NCI-H526 treated with DMSO at 0.1 percent for 48 hours (cell line): ENCODE measurements at regions not wholly inside any gene's neighbourhood (a gene's known extent, or its start where the extent isn't known, plus 50 kb on each side); places are given as distances from the start of the nearest gene placed in this dataset.
"Not testable (repeated sequence)": the region's sequence is repeated elsewhere in the genome, so short reads cannot be mapped to it uniquely, and the experiment has no call there.

ENCODE experiments used
- DNase-seq: peaks from one replicate; lab custom pipeline; 2025; lab: John Stamatoyannopoulos, UW

DNA sequence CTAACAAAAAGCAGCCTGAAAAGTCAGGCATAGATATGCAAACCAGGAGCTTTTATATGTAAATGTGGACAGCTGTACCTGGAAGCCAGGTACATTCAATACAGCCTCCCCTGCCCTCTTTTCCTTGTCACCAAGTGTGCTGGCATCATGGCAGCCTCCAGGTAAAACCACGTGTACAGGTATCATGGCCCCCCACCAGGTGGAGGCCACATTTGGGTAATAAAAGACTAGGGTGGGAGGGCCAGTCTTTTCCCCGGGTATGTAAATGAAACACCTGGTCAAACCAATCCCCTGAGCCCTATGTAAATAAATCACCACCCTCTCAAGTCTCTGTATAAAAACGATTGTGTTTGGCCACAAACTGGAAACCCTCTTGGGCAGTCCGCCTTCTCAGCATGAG, 226.4 kb upstream of the GOT2 start:
- peak; percentile 62 for DNase-seq

DNA sequence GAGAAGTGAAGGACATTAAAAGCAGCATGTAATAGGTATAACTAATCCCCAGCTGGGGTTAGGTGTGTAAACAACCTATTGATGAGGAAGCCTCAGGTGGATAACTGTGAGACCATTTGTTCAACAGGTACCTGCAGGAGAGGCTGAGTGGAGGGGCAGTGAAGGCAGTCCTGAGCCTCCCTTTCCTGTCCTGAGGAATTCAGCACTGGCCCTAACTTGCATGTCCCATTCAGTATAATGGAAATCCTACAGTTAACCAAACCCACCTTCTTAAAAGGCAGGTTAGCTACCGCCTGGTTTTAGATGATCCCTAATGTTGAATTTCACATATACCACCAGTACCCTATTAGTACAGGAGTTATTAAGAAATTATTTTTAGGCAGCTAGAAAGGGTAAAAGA, 225.9 kb upstream of the GOT2 start:
- peak; percentile 30 for DNase-seq

DNA sequence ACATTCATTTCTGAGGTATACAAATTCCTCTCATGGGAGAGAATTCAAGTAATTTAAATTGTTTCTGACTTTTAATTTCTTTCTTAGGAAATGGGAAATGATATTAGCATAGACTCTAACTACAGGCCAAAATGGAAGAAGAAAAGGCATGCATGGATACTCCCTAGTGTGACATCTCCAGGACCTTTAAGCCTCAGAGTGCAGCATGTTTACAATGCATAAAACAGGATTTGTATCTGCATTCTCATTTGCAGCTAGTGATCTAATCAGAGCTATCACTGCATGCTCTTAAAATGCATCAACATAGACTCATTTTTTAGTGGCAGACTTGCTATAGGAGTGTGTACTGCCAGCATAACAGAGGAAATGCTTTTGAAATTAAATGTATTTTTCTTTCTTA, 224.6 kb upstream of the GOT2 start:
- no peak for DNase-seq

DNA sequence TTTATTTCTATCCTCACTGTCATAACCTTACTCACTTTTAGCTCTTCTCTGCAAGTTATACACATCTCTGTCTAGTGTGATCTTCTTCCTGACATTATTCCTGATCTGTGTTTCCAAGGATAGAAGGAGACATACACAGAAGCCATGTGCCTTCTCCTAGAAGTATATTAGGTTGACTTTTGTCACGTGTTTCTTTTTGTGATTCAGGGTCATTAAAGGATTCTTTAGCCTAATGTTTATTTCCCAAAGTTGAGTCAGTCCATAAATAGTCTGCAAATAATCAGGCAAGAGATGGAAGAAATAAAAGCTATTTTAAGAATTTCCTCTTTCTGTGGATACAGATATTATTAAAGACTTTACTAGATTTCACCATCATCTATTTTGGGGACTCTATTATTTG, 214.1 kb upstream of the GOT2 start:
- DNase-seq, result no peak

DNA sequence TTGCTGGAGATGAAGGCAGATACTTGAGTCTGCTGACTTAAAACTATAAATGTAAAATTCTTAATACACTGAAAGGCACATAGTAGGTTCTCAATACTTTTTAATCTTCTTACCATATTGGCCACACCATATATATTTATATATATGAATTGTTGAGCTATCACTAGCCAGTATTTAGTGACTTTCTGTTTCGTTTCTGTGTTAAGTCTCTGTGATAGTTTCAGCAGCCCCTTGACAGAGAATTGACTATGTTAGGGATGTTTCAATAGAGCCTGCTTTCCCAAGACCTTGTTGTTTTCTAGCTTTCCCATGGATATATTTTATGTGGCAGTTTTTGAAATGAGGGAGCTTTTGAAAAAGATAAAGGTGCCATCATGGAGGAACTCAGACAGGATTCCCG, 206.5 kb upstream of the GOT2 start:
- DNase-seq, result no peak

DNA sequence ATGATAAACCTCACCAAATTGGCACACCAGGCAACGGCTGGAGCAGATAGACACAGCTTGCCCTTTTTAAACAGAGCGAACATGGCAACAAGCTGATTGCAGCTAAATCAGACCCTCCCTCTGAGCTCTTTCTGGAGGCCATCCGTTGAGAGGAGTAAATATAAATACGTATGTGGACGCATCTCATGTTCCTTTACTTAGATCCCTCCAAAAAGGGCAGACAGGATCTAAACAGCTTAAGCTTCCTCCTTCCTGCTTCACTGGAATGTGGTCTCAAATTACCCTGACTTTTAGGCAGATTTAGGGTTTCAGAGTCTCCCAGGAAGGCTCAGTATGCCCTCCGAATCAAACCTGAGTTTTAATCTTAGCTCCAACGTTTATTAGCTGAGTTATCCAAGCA, 204.7 kb upstream of the GOT2 start:
- no peak for DNase-seq

DNA sequence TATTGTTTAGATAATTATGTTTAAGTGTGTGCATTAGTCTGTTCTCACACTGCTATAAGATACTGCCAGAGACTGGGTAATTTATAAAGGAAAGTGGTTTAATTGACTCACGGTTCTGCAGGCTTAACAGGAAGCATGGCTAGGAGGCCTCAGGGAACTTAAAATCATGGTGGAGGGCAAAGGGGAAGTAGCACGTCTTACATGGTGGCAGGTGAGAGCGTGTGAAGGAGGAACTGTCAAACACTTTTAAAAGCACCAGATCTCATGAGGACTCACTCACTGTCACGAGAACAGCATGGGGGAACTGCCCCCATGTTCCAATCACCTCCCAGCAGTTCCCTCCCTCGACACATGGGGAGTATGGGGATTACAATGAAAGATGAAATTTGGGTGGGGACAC, 203.5 kb upstream of the GOT2 start:
- no peak for DNase-seq

DNA sequence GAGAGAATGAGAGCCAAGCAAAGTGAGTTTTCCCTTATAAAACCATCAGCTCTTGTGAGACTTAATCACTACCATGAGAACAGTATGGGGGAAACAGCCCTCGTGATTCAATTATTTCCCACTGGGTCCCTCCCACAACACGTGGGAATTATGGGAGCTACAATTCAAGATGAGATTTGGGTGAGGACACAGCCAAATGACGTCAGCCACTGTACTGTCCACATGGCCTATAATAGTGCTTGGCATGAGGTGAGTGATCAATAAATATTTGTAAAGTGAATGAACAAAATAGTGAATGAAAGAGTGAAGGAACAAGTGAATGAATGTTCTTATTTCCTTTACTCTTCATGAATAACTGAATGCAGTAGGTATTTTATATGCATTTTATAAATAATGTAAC, 199.1 kb upstream of the GOT2 start:
- DNase-seq, result no peak

DNA sequence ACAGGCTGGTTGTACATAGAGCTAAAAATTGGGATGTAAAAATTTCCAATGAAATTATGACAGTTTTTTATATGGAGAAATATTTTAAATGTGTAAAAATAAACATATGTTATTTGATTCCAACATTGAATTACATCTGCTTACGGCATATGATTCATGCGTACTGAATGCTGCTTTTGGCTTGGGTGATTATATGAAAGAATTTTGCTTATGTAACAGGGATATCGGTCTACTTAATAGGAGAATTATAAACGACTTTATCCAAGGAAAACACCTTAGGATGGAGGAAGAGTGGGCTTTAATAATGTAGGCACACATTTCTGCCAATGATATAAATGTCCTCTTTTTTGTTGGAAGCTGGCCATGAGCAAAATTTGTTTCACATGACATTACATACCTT, 197.3 kb upstream of the GOT2 start:
- no peak for DNase-seq

DNA sequence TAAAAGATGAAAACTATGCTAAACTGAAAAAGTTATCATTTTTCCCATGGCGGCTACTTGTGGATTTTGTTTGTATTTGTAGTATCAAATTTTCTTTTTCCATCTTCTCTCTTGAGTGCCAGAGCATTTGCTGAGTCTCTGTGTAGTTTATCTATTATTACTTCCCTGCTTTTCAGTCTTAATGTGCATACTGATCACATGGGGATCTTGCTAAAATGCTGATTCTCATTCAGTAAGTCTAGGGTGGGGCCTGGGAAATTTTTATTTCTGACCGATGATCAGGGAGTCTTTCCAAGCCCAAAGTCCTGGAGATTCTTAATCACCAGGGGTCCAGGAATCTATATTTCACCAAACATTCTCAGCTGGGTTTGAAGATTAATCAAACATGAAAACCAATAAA, 189.0 kb upstream of the GOT2 start:
- DNase-seq, result no peak

DNA sequence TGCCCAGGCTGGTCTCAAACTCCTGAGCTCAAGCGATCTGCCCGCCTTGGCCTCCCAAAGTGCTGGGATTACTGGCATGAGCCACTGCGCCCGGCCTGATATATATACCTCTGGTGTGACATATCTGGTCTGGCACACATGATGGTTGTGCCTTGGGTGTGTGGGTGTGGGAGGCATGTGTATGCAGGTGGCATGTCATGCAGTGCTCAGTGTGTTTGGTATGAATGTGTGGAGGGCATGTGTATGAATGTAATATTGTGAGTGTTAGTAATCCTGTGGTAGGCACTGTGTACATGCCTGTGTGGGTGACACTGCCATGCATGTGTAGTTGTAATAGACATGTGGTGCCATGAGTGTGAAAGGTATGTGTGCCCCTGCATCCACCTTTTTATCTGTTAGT, 179.3 kb upstream of the GOT2 start:
- no peak for DNase-seq

DNA sequence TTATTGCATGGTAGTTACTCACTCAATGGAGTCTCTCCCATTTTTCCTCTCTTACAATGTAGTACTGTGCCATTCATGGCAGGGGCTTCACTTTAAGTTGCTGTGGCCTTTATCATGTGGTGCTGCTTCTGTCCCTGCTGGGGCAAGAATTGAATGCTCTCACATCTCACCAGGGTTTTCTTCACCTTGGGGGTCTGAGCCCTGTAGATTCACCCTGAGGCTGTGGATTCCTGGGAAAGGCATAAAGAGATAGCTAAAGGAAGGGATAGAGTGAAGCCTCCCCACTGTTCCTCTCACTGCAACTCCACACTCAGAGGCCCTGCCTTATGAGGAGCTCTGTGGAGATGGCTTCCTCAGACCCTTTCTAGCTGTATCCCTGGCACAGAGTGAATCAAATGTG, 178.5 kb upstream of the GOT2 start:
- DNase-seq, result no peak

DNA sequence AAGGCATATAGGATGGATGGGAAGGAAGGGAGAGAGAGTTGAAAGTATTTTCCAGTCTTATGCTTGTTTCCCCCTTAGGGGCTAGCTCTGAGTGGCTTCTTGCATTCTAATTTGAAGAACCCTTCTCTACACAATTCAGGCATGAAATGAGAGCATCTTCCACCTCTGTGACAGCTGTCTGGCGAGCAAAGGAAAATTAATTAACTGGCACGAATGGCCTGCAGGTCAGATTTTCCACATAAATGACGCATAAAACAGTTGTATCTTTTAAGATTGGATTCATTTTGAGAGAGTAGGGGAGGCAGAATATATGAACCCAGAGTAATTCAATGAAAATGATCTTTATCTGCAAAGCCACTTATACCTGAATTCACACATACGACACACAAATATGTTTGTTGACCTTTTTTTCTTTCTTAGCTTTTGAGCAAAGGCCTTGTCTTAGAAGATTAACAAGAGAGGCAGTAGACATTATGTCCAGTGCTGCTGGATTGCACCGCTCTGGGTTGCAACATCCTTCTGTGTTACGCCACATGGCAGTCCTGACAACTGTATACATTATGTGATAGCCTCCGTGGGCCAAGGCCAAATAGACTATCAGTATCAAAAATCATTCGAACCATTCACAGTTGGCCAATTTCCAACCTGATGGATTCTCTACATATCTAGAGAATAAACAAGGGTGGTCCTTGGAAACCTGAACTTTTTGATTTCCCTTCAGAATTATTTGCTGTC, 173.0 kb upstream of the GOT2 start:
- DNase-seq, result no peak

DNA sequence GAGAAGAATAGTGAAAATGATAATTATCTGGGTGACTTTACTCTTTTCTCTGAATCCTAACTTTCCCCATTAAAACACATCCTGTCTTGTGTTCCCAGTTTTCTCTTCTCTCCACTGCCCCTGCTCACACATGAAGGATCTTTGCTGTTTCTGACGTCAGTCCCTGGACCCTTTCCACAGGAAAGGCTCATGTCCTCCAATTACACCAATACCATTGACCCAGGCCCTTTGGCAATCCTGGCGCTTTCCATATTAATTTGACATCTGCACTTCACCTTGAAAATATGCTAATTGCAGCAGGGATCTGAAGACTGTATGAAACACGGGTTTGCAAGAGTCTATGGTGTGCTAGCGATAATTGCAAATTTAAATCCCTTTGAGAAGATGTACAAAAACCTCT, 170.2 kb upstream of the GOT2 start:
- DNase-seq, result no peak

DNA sequence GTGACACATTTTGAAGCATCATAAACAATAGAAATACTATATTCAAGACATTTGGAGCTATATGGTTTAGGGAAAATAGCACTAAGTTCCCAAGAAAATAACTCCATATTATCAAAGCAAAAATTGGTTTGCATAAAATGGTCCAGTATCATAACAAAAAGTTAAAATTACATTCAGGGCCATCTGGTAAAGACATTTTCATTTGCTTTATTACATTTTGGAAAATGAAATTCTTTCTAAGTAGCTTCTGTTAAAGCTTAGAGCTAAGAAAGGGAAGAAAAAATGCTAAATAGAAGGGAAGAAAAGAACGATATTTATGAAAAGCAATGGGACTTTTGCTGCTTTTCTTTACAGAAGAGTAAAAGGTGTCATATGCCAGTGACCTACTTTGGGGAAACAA, 155.4 kb upstream of the GOT2 start:
- DNase-seq, result no peak

DNA sequence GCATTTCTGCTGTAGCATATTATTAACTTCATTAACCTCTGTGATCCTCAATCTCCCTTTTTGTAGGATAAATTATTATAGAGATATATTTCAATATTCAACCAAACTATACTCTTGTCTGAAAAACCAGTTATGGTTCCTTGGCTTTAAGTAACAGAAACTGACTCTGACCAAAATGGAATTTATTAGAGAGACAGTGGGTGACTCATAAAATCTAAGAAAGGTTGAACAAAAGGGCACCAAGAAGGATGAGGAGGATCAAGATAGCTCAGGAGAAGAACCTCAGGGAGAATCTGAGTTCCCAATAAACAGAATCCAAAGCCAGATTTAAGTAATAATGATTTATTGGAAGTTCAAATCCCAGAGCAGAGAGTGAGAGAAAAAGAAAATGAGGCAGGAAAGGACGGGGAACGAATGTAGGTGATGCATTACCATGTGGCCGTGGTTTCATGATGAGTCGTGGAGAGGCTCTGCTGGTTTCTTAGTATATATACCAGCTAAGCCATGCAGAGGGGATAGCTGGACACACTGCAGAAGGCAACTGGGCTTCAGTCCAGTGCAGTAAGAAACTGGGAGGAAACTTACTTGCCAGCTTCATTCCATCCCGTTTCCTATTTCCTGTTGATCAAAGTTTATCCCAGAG, 151.5 kb upstream of the GOT2 start:
- DNase-seq, result no peak

DNA sequence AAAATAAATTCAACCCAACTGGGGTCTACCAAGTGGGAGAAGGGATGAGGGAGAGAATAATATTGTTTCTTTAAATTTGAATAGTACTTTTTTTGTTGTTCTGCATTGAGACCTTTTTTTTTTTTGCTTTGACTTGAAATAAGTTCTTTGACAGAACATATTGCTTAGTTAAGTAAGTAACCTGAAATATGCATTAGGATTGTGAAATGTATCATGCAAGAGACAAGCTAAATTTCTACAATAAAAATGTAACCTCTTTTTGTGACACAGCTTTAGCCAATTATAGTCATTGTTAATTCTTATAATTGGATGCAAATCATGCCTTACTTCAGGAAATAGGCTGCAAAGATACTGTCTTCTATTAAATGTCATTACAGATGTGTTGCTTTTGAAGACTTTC, 150.0 kb upstream of the GOT2 start:
- DNase-seq, result no peak

DNA sequence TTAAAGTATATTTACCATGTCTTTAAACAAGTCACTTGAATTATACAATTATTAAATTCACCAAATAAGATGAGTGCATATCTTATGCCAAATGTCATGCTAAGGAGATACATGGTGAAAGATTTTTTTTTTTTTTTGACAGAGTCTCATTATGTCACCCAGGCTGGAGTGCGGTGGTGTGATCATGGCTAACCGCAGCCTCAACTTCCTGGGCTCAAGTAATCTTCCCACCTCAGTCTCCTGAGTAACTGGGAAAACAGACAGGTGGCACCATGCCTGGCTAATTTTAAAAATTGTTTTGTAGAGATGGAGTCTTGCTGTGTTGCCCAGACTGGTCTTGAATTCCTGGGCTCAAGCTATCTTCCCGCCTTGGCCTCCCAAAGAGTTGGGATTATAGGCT, 149.0 kb upstream of the GOT2 start:
- no peak for DNase-seq

DNA sequence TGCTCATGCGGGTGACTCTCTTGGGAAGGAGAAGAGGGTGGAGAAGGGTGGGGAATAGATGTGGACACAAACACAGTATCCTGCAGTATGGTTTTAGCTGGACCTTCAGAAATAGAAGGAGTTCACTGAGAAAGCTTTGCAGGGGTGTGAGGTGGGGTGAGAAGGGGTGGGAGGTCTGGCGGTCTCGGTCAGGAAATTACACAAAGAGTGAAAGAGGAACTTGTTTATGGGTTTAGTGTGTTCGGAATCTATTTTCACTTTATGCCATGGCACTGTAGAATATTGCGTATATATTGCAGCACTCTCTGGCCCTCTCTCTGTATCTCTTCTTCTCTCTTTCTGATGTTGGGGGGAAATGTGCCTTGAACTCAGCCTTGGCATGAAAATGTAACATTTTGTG, 148.2 kb upstream of the GOT2 start:
- DNase-seq, result no peak

DNA sequence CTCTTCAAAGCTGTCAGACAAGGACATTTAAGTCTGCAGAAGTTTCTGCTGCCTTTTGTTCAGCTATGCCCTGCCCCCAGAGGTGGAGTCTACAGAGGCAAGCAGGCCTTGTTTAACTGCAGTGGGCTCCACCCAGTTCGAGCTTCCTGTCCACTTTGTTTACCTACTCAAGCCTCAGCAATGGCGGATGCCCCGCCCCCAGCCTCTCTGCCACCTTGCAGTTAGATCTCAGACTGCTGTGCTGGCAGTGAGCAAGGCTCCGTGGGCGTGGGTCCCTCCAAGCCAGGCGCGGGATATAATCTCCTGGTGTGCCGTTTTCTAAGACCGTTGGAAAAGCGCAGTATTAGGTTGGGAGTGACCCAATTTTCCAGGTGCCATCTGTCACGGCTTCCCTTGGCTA, 144.5 kb upstream of the GOT2 start:
- DNase-seq, result not testable (repeated sequence)

DNA sequence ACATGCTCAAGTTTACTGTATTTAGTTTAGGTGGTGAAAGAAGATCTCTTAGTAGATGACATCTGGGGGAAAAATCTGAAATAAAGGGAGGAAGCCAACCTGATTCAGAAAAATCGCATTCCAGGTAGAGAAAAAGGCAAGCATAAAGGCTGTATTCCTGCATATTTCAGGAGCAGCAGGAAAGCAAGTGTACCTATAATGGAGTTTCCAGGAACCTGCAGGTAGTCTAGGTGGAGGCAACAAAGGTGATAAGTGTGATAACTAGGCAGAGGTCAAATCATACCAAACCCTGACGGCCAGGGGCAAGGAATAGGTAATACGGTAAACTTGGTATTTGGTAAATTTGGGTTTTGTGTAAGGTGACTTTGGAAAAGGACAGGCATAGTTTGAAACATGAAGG, 132.8 kb upstream of the GOT2 start:
- no peak for DNase-seq

DNA sequence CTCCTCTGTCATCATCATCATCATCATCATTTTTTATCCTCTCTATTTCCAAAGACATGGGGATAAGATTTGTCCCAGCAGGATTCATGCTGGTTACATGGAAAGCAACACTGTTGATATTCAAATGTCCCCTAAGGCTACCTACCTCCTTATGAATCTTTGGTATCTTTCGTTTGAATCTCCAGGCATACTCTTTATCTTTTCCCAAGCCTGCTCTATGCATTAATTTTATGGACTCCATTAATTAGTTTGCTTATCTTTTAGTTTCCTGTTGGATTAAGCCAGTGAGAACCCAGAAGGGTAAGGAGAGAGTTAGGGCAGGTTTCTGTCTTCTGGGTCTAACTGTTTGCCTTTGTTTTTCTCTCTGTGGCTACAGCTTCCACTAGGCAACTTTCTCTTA, 129.6 kb upstream of the GOT2 start:
- DNase-seq, result no peak

DNA sequence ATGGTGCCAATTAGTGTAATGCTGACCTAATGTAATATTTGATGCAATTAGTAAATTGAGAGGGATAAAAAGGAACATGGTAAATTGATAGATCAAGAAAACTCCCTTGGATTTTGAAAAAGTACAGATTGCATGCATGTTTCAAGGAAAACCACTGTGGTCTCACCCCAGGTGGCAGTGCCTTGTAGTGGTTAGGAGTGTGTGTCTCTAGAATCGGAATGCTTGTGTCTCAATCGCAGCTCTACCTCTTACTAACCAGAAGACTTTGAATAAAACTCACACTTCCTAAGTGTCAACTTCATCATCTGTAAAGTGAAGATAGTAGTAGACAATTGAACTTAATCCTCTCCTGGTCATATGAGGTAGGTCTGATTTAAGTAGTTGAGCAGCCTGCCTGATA, 128.9 kb upstream of the GOT2 start:
- no peak for DNase-seq

DNA sequence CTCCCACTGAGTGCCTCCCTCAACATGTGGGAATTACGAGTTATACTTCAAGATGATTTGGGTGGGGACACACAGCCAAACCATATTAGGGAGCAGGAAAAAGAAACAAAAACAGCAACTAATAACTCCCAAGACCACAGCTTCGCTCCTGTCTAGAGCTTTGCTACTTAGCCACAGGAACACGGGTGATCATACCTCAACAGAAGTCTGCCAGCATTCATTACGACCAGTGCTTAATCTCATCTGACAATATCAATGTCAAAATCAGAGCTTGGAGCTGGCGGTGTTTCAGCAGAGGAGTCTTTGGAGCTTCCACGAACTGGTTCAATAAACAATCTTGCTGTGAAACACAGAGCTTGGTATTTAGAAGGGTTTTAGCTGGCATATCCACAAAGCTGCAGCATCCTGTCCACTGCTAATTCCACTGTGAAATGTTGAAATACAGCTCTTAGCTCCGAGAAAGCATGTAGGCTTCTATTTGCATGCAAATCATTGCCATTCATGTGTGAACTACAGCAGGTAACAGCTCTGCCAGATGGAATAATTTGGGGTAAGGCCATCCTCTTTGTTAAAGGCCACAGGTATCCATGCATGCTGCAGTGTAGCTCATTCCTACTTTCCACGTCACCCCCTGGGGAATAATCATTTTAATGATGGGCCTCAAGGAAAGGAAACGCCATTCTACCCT, 128.4 kb upstream of the GOT2 start:
- peak; percentile 81 for DNase-seq
